ENCODE measurements at regions not wholly inside any gene's neighbourhood (a gene's known extent, or its start where the extent isn't known, plus 50 kb on each side); places are given as distances from the start of the nearest gene placed in this dataset.
"Not testable (repeated sequence)": the region's sequence is repeated elsewhere in the genome, so short reads cannot be mapped to it uniquely, and the experiment has no call there.

DNA sequence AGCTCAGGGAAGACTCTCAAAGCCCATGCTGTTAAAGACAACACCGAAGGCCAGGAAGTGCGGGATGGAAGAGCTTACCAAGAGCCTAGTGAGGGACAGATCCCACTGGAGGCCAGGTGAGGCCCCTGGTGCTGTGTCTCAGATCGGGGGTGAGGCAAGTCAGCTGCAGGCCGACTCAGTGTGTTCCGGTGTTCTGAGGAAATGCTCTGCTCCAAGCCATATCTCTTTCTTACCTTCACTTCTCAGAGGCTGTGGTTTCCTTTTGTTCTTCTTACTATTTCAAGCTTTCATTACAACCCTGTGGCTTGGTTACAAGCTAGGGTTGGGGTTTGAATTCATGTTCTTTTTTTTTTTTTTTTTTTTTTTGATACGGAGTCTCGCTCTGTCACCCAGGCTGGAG lies 114.3 kb upstream of the ZFP64 start:
- POLR2A ChIA-PET = no interaction called here
- CTCF ChIA-PET = no interaction called here

DNA sequence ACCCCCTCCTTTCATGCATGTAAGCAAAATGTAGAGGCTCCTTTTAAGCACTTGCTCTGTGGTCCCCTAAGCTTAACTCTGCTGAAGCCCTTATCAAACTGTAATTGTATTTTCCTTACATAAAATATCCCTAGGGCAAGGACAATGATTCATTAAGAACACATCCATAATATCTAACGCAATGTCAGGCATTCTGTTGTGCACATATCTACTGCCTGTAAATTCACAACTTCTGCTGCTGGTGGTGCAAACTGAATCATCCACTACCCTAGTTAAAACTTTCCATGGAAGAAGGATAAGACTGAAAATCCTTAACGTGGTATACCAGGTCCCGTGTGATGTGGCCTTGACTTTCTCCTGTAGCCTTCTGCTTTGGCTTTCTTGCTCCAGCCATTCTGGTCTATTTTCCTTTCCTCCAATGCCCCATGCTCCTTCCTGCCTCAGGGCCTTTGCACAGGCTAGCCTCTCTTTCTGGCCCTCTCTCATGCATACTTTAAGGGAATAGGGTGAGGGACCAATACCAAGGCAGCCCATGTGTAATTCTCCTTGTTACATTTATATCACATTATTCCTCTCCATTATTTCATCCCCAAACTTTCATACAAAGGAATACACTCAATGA lies 113.6 kb upstream of the ZFP64 start:
- POLR2A ChIA-PET = no interaction called here
- CTCF ChIA-PET = no interaction called here

DNA sequence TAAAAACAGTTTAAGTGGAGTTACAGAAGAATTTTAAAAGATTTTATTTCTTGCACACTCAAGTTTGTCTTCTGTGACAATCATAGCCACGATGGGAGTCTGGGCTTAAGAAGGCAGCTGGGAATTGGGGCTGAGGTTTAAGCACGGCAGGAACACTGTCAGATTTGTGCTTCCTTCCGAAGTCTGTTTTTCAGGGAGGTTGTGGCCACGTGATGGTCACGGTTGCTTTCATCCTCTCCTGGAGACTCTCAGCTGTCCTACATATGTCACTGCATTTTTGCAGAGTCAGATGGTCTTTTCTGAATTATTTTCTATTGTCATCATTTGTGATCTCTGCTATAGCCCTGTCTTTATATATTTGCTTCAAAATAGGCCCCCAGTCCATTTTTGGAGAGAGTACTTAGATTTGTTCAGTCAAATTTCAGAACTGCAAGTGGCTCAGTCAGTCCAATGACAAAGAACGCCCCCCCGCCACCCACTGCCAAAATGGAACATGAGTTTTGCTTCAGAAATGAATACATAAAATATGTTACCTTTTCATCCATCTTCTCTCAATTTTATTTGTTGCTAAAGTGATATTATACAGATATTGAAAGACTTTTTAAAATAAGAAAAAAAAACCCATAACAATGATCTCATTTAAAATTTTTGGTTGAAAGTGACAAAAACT lies 111.8 kb upstream of the ZFP64 start:
- CTCF ChIA-PET = no interaction called here
- POLR2A ChIA-PET = no interaction called here

DNA sequence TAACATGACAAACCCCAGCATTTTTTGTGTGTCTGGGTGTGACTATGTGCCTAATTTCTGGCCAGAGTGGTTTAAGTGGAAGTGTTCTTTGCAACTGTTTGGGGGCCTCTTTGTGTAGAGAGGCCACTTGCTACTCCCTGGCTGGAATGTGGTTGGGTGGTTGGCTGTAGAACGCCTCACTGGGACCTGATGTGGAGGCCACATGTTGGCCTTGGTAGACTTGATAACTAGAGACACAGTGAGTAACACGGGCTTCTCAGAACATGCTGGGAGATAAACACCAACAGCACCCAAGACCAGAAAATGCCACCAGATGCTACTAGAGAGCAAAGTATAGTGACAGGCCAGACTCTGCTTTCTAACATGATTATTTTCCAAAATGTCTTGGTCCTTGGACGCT lies 111.2 kb upstream of the ZFP64 start:
- POLR2A ChIA-PET = no interaction called here
- CTCF ChIA-PET = no interaction called here

DNA sequence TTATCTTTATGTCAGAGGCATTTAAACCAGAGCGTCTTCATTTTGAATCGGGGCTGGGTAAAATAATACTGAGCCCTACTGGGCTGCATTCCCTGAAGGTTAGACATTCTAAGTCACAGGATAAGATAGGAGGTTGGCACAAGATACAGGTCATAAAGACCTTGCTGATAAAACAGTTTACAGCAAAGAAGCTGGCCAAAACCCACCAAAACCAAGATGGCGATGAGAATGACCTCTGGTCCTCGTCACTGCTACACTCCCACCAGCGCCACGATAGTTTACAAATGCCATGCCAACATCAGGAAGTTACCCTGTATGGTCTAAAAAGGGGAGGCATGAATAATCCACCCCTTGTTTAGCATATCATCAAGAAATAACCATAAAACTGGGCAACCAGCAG lies 110.5 kb upstream of the ZFP64 start:
- CTCF ChIA-PET, POLR2A ChIA-PET: not testable (repeated sequence)

DNA sequence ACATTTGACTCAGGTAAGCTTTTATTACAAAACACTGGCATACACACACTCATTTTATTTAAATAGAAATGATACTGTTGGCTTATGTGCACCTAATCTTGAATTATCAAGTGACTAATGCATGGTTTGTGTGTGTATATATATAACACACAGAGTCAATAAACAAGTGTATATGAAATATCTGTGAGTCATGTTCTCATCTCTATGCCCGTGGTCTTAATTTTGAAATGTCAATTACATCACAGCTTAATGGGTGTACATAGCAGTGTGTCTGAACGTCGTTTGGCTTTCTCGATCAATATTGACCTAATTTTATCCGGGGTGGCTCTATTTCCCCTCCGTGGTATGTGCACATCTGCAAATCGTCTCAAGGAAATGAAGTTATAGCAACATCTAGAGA lies 104.0 kb upstream of the ZFP64 start:
- ChIA-PET CTCF (no interaction called here), POLR2A (interaction anchor here (0.6 kb wide), 2 partner anchors 256 to 1226 kb away, joined by 5 to 6 read pairs; no protein-coding TSS in a partner anchor)

DNA sequence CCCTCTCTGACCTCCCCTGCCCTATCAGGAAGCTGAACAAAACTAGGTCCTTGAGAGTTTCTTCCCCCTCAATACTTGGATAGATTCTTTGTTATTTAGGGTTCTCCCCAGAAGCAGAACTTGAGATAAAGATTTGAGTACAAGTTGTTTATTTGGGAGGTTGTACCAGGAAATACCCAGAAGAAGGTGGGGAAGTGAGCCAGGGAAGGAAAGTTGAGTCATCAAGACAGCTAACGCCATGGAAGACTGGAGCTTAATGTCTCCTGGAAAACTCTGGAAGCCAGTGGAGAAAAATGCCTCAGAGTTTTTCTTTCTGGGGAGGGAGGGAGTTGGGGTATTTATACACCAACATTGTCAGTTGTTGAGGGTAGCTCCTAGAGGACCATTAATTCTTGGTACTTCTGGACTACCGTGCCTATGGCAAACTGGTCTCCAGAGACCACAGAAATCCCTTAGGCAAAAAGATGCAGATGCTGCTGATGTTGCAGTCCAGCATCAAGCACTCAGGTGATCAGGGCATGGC lies 102.6 kb upstream of the ZFP64 start:
- ChIA-PET POLR2A (no interaction called here), CTCF (interaction anchor here (1.0 kb wide), 1 partner anchor 18 kb away, joined by 3 read pairs; no protein-coding TSS in a partner anchor)

DNA sequence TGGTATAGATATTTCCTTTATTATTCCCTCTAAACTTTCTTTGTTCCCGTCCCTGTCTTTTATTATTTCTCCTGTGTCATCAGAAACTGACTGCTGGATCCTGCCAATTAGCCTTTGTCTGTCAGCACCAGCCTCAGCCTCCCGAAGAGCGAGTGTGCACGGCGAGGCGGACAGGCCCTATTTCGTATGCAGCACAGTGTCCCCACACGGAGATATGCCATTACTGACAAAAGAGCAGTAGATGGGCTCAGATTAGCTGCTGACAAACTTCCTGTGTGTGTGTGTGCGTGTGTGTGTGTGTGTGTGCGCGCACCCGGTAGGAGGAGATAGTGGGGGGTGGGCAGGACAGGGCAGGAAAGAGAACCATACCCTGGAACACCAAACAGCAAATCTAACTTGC lies 99.5 kb upstream of the ZFP64 start:
- ChIA-PET POLR2A (no interaction called here), CTCF (no interaction called here)

DNA sequence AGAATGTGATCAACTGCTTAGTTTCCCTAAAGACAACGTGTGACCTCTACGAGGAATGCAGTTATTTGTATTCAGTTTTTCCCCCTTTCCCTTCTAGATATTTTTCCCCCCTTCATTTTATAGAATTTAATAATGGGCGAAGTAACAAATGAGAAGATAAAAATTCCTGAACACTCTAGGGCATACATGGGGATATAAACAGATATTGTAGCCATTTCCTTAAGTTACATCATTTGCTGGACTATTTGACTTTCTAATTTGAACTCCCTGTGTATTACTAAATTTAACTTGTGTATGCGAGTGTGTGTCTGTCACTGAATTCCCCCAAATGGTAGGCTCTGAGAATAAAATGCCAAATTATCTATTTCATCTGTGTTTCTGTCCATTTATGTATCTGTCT lies 99.0 kb upstream of the ZFP64 start:
- ChIA-PET POLR2A (no interaction called here), CTCF (no interaction called here)

DNA sequence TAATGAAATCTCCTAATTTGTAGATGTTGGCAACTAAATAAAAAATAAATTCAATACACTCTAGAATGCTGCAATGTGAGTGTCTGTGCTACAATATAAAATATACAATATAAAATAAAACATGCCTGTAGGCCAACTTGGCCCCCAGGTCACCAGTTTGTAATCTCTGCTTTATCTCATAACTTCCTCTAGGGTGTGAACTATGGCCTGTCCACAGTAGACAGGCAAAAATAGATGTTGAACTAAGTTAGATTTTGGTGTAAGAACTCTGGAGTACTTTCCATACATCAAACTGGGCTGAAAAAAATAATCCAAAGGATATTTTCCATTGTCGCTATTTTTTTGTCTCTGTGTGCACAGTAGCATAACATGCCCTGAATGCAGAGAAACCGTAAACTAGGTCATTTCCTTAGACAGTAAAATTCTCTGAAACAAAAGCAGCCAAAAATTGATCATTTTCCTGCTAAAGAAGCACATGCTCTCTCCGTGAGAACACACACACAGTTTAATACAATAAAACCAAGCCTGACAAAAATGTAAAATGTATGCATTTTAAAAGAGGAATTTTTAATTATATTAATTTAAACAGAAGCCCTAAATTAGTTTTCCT lies 98.5 kb upstream of the ZFP64 start:
- ChIA-PET CTCF (no interaction called here), POLR2A (interaction anchor here (0.5 kb wide), 1 partner anchor 22 kb away, joined by 3 read pairs; no protein-coding TSS in a partner anchor)

DNA sequence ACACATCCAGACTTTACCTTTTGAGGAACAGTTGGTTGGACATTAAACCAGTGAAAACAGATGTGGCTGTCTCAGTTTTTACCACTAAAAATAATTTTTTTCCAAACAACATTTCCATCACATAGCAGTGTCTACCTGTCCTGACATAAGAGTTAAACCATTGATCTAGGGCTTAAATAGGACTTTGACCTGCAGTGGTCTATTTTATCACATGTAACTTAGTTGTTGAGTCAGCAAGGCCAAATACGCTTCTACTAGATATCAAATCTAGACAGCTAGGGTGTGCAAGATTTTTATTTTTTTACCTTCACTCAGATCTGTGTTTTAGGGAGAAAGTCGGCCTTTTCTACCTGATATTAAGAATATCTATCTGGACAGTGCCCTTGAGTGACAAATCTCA lies 88.8 kb upstream of the ZFP64 start:
- ChIA-PET CTCF (no interaction called here), POLR2A (no interaction called here)

DNA sequence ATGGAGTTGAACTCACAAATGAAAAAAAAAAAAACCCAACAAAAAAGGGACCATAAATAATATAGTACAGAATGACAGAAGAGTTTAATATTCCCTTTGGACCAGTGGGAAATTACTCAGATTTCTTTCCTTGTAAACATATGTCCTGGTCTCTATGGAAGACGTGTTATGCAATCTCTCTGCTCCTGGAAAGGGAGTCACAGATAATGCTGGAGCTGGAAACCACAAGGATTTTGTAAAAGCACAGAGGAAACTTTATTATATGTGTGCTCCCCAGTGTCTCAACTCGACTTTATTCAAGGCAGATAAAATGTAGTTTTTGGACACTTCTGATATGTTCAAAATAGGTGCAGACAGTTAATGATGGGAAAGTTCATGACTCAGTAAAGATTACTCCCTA lies 88.1 kb upstream of the ZFP64 start:
- ChIA-PET POLR2A (no interaction called here), CTCF (no interaction called here)

DNA sequence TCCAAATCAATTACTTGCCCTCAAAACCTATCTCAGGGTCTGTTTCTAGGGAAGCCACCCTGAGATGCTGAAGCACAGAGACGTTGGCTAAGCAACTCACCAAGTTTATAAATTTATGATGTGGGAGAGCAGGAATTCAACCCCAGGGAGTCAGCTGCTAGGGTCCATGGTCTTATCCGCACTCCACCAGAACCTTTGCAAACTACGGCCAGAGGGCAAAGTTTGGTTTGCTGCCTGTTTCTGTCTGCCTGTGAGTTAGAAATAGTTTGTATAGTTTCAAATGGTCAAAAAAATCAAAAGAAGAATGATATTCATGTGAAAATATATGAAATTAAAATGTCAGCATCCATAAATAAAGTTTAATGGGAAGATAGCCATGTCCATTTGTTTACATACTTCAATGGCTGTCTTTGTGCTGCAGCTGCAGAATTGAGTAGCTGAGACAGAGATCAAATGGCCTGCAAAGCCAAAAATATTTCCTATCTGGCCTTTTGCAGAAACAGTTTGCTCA lies 83.7 kb upstream of the ZFP64 start:
- ChIA-PET CTCF (no interaction called here), POLR2A (no interaction called here)

DNA sequence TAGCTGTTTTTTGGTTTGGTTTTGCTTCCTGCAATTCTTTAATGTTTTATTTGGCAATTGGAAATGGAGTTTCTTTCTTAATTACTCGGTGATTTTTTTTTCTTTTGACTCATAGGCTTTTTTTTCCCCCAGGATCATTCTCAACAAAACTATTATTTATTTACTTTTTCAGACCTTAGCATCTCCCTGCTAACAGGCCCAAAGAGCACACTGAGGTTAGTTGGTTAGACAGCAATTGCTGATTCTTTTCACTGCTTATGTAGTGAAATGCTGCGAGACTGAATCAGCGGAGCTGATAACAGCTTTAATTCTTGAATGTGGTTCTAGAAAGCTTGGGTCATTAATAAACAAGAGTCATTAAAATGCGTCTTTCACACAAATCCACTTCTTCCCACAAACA lies 79.1 kb upstream of the ZFP64 start:
- POLR2A ChIA-PET = no interaction called here
- CTCF ChIA-PET = no interaction called here

DNA sequence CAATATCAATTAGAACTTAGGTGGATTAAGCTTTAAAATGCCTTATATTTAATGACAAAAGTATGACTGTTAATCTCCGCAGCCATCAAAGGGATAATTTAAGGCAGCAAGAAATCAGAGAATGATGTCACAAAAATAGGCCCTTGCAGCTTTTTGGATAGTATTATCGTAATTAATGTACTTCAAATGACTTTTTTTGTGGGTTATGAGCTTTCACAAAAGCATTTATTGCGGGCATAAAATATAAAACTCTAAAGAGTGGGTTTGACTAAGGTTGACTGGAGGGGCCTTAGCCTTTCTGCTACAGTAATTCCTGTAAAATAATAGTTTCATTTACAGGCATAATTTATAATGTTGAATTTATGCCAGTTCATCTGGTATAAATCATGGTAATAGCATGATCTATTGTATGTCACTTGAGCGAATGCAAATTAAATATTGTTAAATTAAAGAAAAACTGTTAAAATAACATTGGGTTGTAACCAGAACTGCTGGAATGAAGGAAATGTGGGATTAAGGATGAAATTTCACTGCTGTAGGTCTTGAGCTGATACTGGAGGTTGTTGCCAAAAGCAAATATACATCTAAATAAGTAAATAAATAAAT lies 78.5 kb upstream of the ZFP64 start:
- POLR2A ChIA-PET = interaction anchor here (0.6 kb wide), 1 partner anchor 19 kb away, joined by 3 read pairs; no protein-coding TSS in a partner anchor
- CTCF ChIA-PET = no interaction called here

DNA sequence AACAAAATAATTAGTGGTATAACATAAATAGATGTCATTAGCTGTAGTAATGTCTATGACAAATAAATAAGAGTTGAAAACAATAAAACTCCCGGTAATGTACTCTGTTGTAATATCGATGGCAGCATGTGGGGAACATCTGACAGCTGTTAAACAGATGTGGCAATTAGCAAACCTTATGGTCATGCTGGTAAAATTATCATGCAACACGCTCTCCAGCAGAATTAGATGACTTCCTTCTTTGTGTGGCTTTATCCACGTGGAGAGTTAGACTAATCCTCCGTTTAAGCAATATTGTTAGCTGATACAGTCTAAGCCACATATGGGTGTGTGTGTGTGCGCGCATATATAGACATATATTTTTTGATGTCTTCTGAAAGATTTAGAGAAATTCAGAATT lies 77.7 kb upstream of the ZFP64 start:
- ChIA-PET CTCF (no interaction called here), POLR2A (no interaction called here)

DNA sequence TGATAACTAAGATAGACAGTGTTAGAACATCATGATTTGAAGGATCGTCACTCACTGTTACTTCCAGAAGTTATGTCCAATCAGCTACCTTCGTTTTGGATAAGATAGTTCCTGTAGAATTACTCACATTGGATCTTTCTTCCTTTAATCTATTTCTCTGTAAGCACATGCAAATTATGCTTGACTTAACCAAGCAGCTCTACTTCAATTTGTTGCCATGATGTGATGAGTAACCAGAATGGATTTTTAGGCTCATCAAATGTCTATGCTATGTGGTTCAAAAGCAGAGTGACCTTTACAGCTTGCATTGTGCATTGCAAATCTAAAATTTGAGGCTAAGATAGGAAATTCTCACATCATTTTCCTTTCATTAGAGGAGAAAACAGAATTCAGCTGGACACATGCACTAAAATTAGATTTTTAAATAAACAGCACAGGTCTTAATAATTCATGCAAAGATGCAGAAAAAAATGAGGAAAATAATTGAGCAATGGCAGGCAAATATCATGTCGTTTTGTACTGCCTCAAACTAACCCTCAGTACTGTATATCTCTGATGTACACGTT lies 76.7 kb upstream of the ZFP64 start:
- ChIA-PET POLR2A (interaction anchor here (0.6 kb wide), 1 partner anchor 22 kb away, joined by 3 read pairs; no protein-coding TSS in a partner anchor), CTCF (no interaction called here)

DNA sequence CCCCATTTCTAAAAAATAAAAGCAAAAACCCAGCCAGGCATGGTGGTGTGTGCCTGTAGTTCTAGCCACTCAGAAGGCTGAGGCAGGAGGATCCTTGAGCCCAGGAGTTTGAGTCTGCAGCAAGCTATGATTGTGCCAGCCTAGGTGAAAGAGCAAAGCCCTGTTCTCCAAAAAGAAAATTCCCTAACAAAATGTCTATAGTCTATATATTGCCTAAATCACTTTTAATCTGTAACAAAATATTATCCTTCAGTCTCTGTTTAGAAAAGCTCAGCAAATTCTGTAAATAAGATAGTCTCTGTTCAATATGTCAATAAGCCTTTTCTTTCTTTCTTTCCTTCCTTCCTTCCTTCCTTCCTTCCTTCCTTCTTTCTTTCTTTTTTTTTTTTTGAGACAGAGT lies 75.8 kb upstream of the ZFP64 start:
- ChIA-PET POLR2A (no interaction called here), CTCF (no interaction called here)

DNA sequence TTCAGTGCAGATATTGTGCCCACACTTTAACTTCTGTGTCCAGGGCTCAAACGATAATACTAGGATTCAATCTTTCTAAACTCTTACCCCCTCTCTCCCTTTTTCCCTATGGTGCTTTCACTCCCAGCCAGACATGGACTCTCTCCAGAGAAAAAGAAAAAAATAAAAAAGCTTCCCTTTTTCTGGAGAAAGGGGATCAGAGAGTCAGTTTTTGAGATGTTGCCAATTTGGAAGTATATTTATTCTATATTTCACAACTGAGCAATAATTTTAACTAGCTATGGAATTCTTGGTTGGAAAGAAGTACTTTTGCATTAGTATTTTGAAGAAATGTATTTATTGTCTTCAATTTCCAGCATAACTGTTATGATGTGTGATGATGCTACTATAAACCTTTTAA lies 72.2 kb upstream of the ZFP64 start:
- POLR2A ChIA-PET = no interaction called here
- CTCF ChIA-PET = no interaction called here

DNA sequence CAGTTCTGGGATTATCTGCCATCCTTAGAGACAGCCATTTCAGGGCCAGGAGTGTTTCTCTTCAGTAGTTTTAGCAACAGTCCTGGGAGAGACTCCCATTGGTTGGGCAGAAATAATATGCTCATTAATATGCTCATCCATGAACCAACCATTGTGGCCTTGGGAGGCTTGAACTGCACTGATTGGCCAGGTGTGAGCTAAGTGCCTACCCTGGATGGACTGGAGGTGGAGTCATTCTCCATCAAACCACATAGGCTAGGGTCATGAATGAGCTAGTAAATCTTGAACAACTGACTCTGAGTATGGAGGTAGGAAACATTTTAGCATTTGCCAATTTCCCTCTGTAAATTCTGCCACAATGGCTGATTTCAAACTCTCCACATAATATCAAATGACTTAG lies 70.2 kb upstream of the ZFP64 start:
- CTCF ChIA-PET = no interaction called here
- POLR2A ChIA-PET = no interaction called here

DNA sequence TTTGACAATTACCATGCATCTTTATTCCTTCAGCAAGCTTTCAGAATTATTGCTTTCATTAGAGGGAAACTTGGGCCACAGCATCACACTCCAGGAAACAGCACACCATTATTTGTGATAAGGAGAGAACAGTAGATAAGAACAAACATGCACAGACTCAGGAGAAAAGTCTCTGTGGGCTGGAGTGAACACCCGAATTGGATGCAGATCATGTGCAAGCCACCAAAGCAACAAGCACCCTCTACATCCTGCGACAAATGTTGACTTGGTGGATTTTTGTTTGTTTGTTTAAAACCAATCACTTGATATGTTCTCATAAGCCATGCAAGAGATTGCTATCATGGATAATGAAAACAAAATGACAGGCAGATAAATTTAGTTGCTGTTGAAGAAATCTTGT lies 67.7 kb upstream of the ZFP64 start:
- CTCF ChIA-PET = no interaction called here

More for the DNA sequence above, 67.7 kb upstream of the ZFP64 start:
- POLR2A ChIA-PET = no interaction called here

Data from activated CD8-positive, alpha-beta memory T cell treated with anti-CD3 and anti-CD28 coated beads for 36 hours (primary cell).